ENCODE measurements at regions not wholly inside any gene's neighbourhood (a gene's known extent, or its start where the extent isn't known, plus 50 kb on each side); places are given as distances from the start of the nearest gene placed in this dataset.

DNA sequence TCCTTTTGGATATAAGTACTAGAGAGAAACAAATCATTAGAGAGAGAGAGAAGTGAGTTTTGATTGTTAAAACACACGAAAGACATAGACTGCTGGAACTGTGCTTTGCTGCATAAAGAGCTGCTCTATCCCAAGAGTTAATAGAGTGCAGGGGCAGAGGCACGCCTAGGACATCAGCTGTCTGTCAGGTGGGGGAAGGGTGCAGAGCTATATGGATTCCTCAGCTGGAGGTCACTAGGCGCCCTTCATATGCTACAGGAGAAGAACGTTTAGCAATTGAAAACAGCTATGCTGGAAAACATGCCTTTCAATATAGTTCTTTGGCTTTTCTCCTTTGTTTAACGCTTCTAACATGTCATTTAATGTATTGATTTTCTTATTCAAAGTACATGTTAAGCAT lies 169.0 kb upstream of the MCHR2 start:
- TF ChIP-seq JUND (IDR thresholded peaks at IDR 0.05; ENCODE audit: low read depth) = no peak
- no peak for DNase-seq (ENCODE audit: low read depth in 1 of 2, low spot score in 1 of 2)
- in situ Hi-C loops (cut with HindIII; ENCODE audit: low pct_unique_long_range_greater_than_20kb, low sequenced_read_pairs) = no loop called here

- no peak for TF ChIP-seq JUND (IDR thresholded peaks at IDR 0.05; ENCODE audit: low read depth)
- DNase-seq (ENCODE audit: low read depth in 1 of 2, low spot score in 1 of 2) = no peak
These were observed 167.9 kb upstream of the MCHR2 start for GRCh38 chr6:100161782-100162365.

GRCh38 chr6:100160930-100161329 lies 166.9 kb upstream of the MCHR2 start:
- DNase-seq (ENCODE audit: low read depth in 1 of 2, low spot score in 1 of 2) = no peak
- in situ Hi-C loops (cut with HindIII; ENCODE audit: low pct_unique_long_range_greater_than_20kb, low sequenced_read_pairs) = no loop called here
- TF ChIP-seq JUND (IDR thresholded peaks at IDR 0.05; ENCODE audit: low read depth) = no peak

More at GRCh38 chr6:100161782-100162365, 167.9 kb upstream of the MCHR2 start:
- in situ Hi-C loops (cut with HindIII; ENCODE audit: low pct_unique_long_range_greater_than_20kb, low sequenced_read_pairs) = no loop called here

GRCh38 chr6:100155141-100155540 lies 161.1 kb upstream of the MCHR2 start:
- in situ Hi-C loops (cut with HindIII; ENCODE audit: low pct_unique_long_range_greater_than_20kb, low sequenced_read_pairs) = no loop called here
- no peak for DNase-seq (ENCODE audit: low read depth in 1 of 2, low spot score in 1 of 2)
- TF ChIP-seq JUND (IDR thresholded peaks at IDR 0.05; ENCODE audit: low read depth) = no peak

DNA sequence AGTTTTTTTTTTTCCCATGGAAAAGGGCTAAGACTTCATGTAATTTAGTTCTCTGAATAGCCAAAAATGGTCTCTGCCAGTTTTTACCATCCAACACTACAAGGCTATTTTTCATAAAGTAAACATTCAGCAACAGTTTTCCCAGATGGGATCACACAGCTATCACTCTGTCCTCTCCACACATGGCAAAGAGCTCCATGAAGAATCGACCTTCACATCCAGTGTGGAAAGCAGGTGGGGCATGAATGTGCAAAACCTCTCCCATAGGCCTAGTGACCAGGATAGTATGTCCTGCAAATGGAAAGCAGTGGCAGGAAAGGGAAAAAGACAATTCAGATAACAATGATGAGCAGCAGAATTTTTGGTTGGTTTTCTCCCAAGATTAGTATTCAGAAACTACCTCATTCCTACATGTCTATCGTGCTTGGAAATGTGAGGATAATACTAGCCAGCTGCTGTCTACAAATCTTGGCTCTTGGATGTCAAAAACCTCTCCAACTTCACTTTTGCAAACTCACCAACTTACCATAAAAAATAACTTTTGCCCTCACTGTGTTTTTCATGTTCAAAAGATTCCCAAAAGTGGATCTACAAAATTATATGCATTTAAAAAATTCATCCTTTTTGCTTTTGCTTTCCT lies 159.7 kb upstream of the MCHR2 start:
- no peak for DNase-seq (ENCODE audit: low read depth in 1 of 2, low spot score in 1 of 2)
- in situ Hi-C loops (cut with HindIII; ENCODE audit: low pct_unique_long_range_greater_than_20kb, low sequenced_read_pairs) = no loop called here
- TF ChIP-seq JUND (IDR thresholded peaks at IDR 0.05; ENCODE audit: low read depth) = no peak

GRCh38 chr6:100152201-100152600 lies 158.2 kb upstream of the MCHR2 start:
- no peak for DNase-seq (ENCODE audit: low read depth in 1 of 2, low spot score in 1 of 2)
- in situ Hi-C loops (cut with HindIII; ENCODE audit: low pct_unique_long_range_greater_than_20kb, low sequenced_read_pairs) = no loop called here
- no peak for TF ChIP-seq JUND (IDR thresholded peaks at IDR 0.05; ENCODE audit: low read depth)

DNA sequence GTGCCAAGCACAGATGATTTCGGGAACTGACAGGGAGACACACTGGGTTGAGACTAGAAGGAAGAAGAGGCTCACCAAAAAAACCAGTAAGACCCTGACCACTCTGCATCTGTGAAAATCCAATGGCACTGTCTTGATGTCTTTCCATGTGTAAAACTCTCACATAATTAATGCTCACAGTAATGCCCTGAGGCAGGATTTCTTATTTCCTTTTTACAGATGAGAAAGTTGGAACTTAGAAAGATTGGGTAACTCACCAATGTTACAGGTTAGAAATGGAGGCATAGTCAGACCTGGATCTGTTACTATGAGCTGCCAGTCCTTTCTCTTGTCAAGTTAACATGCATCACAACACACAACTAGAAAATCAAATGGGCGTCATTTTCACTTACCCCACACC lies 151.0 kb upstream of the MCHR2 start:
- in situ Hi-C loops (cut with HindIII; ENCODE audit: low pct_unique_long_range_greater_than_20kb, low sequenced_read_pairs) = no loop called here
- DNase-seq (ENCODE audit: low read depth in 1 of 2, low spot score in 1 of 2) = no peak
- TF ChIP-seq JUND (IDR thresholded peaks at IDR 0.05; ENCODE audit: low read depth) = no peak

DNA sequence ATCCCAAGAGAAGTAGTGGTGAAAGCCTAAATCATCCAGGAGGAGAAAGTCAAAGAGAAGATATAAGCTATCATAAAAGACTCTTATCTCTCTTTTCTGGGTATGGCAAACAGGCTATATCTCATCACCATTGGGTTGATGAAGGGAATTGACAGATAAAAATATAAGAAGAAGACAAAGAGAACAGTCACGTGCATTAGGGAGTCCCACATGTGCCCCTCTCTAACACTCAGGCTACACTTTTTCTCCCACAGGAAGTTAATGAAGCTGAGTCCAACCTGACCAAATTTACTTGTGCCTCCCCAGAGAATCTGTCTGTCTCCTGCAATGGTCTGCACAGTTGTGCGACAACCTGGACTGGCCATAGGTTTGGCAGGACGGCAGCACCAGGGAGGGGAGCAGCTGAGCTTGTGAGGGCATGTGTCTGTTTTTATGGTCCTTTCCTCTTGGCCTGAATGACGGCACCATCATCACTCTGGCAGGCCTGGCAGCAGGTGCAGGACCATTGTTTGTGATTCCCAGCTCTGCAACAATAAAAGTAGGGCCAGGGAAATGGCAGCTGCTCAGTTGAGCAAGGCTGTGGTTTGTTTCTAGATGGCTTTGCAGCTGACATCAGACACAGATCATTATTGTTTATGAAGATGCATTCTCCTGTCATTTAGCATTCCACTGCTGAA lies 144.5 kb upstream of the MCHR2 start:
- no peak for TF ChIP-seq JUND (IDR thresholded peaks at IDR 0.05; ENCODE audit: low read depth)
- DNase-seq (ENCODE audit: low read depth in 1 of 2, low spot score in 1 of 2) = no peak
- in situ Hi-C loops (cut with HindIII; ENCODE audit: low pct_unique_long_range_greater_than_20kb, low sequenced_read_pairs) = no loop called here

GRCh38 chr6:100137759-100138158 lies 143.7 kb upstream of the MCHR2 start:
- no peak for DNase-seq (ENCODE audit: low read depth in 1 of 2, low spot score in 1 of 2)
- TF ChIP-seq JUND (IDR thresholded peaks at IDR 0.05; ENCODE audit: low read depth) = no peak
- in situ Hi-C loops (cut with HindIII; ENCODE audit: low pct_unique_long_range_greater_than_20kb, low sequenced_read_pairs) = no loop called here

DNA sequence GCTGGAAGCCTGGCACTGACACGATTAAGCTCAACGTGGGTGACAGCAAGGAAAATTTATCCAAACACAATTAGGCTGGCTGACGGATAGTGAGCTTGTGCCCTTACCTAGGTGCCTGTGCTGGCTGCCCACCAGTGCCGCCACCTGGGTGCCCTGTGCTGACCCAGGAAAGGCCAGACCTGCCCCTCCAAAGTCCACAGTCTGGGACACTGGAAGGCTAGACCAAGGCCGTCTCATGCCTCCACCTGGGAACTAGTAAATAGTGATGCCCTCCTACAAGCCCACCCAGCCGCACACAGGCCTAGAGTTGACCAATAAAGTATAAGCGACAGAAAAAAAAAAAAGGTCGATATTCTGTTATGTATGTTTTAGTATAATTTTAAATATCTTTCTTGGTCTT lies 142.6 kb upstream of the MCHR2 start:
- no peak for DNase-seq (ENCODE audit: low read depth in 1 of 2, low spot score in 1 of 2)
- in situ Hi-C loops (cut with HindIII; ENCODE audit: low pct_unique_long_range_greater_than_20kb, low sequenced_read_pairs) = no loop called here
- TF ChIP-seq JUND (IDR thresholded peaks at IDR 0.05; ENCODE audit: low read depth) = no peak

DNA sequence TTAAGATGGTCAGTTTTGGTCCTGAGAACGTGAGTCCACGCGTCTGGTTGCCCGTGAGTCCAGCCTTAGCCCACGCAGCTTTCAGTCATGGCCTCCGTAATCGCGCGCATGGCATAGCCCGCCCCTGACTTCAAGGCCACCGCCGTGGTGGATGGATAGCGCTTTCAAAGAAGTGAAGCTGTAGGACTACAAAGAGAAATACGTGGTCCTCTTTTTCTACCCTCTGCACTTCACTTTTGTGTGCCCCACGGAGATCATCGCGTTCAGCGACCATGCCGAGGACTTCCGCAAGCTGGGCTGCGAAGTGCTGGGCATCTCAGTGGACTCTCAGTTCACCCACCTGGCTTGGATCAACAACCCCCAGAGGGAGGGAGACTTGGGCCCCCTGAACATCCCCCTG lies 142.0 kb upstream of the MCHR2 start:
- in situ Hi-C loops (cut with HindIII; ENCODE audit: low pct_unique_long_range_greater_than_20kb, low sequenced_read_pairs) = no loop called here
- no peak for DNase-seq (ENCODE audit: low read depth in 1 of 2, low spot score in 1 of 2)

DNA sequence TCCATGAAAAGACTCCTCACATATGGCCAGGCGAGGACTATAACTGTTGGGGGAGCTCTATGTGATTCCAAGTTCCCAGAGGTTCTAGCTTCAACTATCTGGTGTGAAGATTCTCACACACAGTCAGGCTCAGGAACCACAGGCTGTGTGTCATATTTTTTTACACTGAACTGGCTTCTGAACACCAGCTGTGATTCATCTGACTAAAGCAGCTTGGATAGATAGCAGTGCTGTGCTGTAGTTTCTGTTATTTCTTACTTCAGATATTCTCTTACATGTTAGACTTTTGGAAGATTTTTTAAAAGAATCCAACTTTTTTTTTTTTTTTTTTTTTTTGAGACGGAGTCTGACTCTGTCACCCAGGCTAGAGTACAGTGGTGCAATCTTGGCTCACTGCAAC lies 140.7 kb upstream of the MCHR2 start:
- TF ChIP-seq JUND (IDR thresholded peaks at IDR 0.05; ENCODE audit: low read depth) = no peak
- in situ Hi-C loops (cut with HindIII; ENCODE audit: low pct_unique_long_range_greater_than_20kb, low sequenced_read_pairs) = no loop called here
- no peak for DNase-seq (ENCODE audit: low read depth in 1 of 2, low spot score in 1 of 2)

More for the DNA sequence above, 142.0 kb upstream of the MCHR2 start:
- TF ChIP-seq JUND (IDR thresholded peaks at IDR 0.05; ENCODE audit: low read depth) = no peak

GRCh38 chr6:100134297-100134696 lies 140.3 kb upstream of the MCHR2 start:
- TF ChIP-seq JUND (IDR thresholded peaks at IDR 0.05; ENCODE audit: low read depth) = no peak
- no peak for DNase-seq (ENCODE audit: low read depth in 1 of 2, low spot score in 1 of 2)
- in situ Hi-C loops (cut with HindIII; ENCODE audit: low pct_unique_long_range_greater_than_20kb, low sequenced_read_pairs) = no loop called here

All from T47D (cell line).